WTC11 (cell line): ENCODE measurements at regions not wholly inside any gene's neighbourhood (a gene's known extent, or its start where the extent isn't known, plus 50 kb on each side); places are given as distances from the start of the nearest gene placed in this dataset.

ENCODE experiments used
- ATAC-seq: fragments of 200-7000 bp; cut with Tn5 transposase; 2 replicates; pipeline ENCODE4 v1.10.0; 2021; ENCODE audit warnings: mild to moderate bottlenecking, moderate library complexity
- CTCF ChIA-PET: fragments of 300-600 bp; sonication (Branson Sonifier 250); formaldehyde crosslinking; loops from one replicate; lab custom pipeline; 2021; ENCODE audit warnings: antibody characterized with exemption; lab: Charles Lee
- POLR2A ChIA-PET: fragments of 350-600 bp; sonication (Branson Sonifier 250); formaldehyde crosslinking; loops from one replicate; lab custom pipeline; 2021; ENCODE audit warnings: antibody characterized with exemption; lab: Charles Lee
- DNase-seq: peaks from one replicate; pipeline ENCODE4 v3.0.0; 2021; ENCODE audit warnings: low spot score
- H3K27ac Mint-ChIP-seq: 2 replicates; pipeline ENCODE4 v1.8.0; 2021; ENCODE audit warnings: mixed read lengths
- H3K27me3 Mint-ChIP-seq: 2 replicates; pipeline ENCODE4 v1.8.0; 2021; ENCODE audit warnings: low read depth, mild to moderate bottlenecking, moderate library complexity, mixed read lengths
- H3K36me3 Mint-ChIP-seq: 2 replicates; pipeline ENCODE4 v1.8.0; 2021; ENCODE audit warnings: mixed read lengths
- H3K4me1 Mint-ChIP-seq: 2 replicates; pipeline ENCODE4 v1.8.0; 2022; ENCODE audit warnings: mixed read lengths
- H3K4me3 Mint-ChIP-seq: 2 replicates; pipeline ENCODE4 v1.8.0; 2021; ENCODE audit warnings: mild to moderate bottlenecking, moderate library complexity, mixed read lengths
- H3K9me3 Mint-ChIP-seq: 2 replicates; pipeline ENCODE4 v1.8.0; 2021; ENCODE audit warnings: mixed read lengths
- ERG ChIP-seq: fragments of 250-450 bp; sonication (Bioruptor Pico); IDR thresholded peaks from 2 replicates; pipeline ENCODE4 v1.8.0; 2021; ENCODE audit warnings: mild to moderate bottlenecking
- FOXJ3 ChIP-seq: sonication (generic); formaldehyde crosslinking; IDR thresholded peaks from 2 replicates; pipeline ENCODE4 v1.9.0; 2021; ENCODE audit warnings: missing genetic modification reagents, mild to moderate bottlenecking, borderline replicate concordance
- GRHL2 ChIP-seq: fragments of 250-450 bp; sonication (Bioruptor Pico); IDR thresholded peaks from 2 replicates; pipeline ENCODE4 v1.8.0; 2022; ENCODE audit warnings: mild to moderate bottlenecking, moderate library complexity; ENCODE audit not compliant: insufficient replicate concordance, severe bottlenecking
- IRF1 ChIP-seq: sonication (generic); formaldehyde crosslinking; IDR thresholded peaks from 2 replicates; pipeline ENCODE4 v1.8.0; 2023; ENCODE audit warnings: missing genetic modification reagents
- JAZF1 ChIP-seq: fragments of 250-450 bp; sonication (Bioruptor Pico); IDR thresholded peaks from 2 replicates; pipeline ENCODE4 v1.9.0; 2021; ENCODE audit warnings: moderate library complexity, mild to moderate bottlenecking, inconsistent platforms
- KAT7 ChIP-seq: sonication (generic); formaldehyde crosslinking; IDR thresholded peaks from 2 replicates; pipeline ENCODE4 v1.8.1; 2023; ENCODE audit warnings: missing genetic modification reagents, mild to moderate bottlenecking, borderline replicate concordance
- NR2C2 ChIP-seq: sonication (generic); formaldehyde crosslinking; IDR thresholded peaks from 2 replicates; pipeline ENCODE4 v1.8.0; 2022; ENCODE audit warnings: mild to moderate bottlenecking, missing genetic modification reagents
- OVOL2 ChIP-seq: fragments of 250-450 bp; sonication (Bioruptor Pico); IDR thresholded peaks from 2 replicates; pipeline ENCODE4 v1.9.0; 2021; ENCODE audit warnings: mild to moderate bottlenecking, borderline replicate concordance
- PREB ChIP-seq: sonication (generic); formaldehyde crosslinking; IDR thresholded peaks from 2 replicates; pipeline ENCODE4 v1.8.1; 2022; ENCODE audit warnings: mild to moderate bottlenecking, missing genetic modification reagents, moderate library complexity, borderline replicate concordance
- TEAD1 ChIP-seq: sonication (generic); formaldehyde crosslinking; IDR thresholded peaks from 2 replicates; pipeline ENCODE4 v1.8.0; 2022; ENCODE audit warnings: mild to moderate bottlenecking, missing genetic modification reagents
- ZNF232 ChIP-seq: sonication (generic); formaldehyde crosslinking; IDR thresholded peaks from 2 replicates; pipeline ENCODE4 v1.8.0; 2022; ENCODE audit warnings: mild to moderate bottlenecking, missing genetic modification reagents
- ZNF317 ChIP-seq: sonication (generic); formaldehyde crosslinking; IDR thresholded peaks from 2 replicates; pipeline ENCODE4 v1.8.1; 2023; ENCODE audit warnings: low read depth, mild to moderate bottlenecking, moderate library complexity, missing genetic modification reagents, borderline replicate concordance
- ZNF396 ChIP-seq: fragments of 250-450 bp; sonication (Bioruptor Pico); IDR thresholded peaks from 2 replicates; pipeline ENCODE4 v1.8.0; 2021; ENCODE audit warnings: mild to moderate bottlenecking, moderate library complexity, borderline replicate concordance
- ZNF416 ChIP-seq: fragments of 250-450 bp; sonication (Bioruptor Pico); IDR thresholded peaks from 2 replicates; pipeline ENCODE4 v1.9.0; 2021; ENCODE audit warnings: mild to moderate bottlenecking, inconsistent platforms
- ZNF671 ChIP-seq: fragments of 250-450 bp; sonication (Bioruptor Pico); IDR thresholded peaks from 2 replicates; pipeline ENCODE4 v1.8.0; 2021; ENCODE audit warnings: mild to moderate bottlenecking
- ZSCAN18 ChIP-seq: fragments of 250-450 bp; sonication (Bioruptor Pico); IDR thresholded peaks from 2 replicates; pipeline ENCODE4 v2.1.2; 2022; ENCODE audit warnings: mild to moderate bottlenecking, moderate library complexity
- TF ChIP-seq, protein P1 (sequence below): sonication (generic); formaldehyde crosslinking; IDR thresholded peaks from 2 replicates; pipeline ENCODE4 v1.8.0; 2023; ENCODE audit warnings: missing genetic modification reagents, mild to moderate bottlenecking, borderline replicate concordance
- TF ChIP-seq, protein P2 (sequence below): fragments of 250-450 bp; sonication (Bioruptor Pico); IDR thresholded peaks from 2 replicates; pipeline ENCODE4 v1.9.0; 2021; ENCODE audit warnings: moderate library complexity, mild to moderate bottlenecking, inconsistent platforms, borderline replicate concordance

DNA sequence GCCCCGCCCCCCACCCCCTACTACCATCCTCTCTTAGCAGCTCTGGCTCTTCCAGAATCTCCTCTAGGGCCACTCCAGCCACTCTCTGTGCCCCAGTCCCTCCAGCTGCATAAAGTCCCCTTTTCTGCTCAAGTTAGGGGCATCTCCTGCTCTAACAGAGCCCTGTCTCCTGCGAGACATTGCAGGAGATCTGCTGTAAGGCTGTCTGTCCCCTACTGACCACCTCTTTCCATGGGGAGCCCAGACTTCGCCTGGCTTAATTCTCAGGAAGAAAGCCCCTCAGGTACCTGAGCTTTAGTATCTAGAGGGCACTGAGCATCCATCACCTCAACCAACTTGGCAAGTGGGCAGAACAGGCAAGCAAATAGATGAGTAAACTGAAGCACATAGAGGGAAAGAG is 200.7 kb upstream of the ZMIZ1 start (continued):
- TF ChIP-seq OVOL2 (CRISPR knock-in tag) = no peak
- TF ChIP-seq GRHL2 (CRISPR knock-in tag) = no peak
- no peak for TF ChIP-seq ZNF317

GRCh38 chr10:78868456-78868855 is 200.3 kb upstream of the ZMIZ1 start:
- Mint-ChIP-seq H3K4me1 (no peaks in the 10 kb centered on the region), H3K9me3 (no peaks in the 10 kb centered on the region)
- no peak for ATAC-seq
- TF ChIP-seq ZNF671 (CRISPR knock-in tag) = no peak
- TF ChIP-seq ZNF416 (CRISPR knock-in tag) = no peak
- TF ChIP-seq NR2C2 (CRISPR knock-in tag) = no peak
- TF ChIP-seq FOXJ3 (CRISPR knock-in tag) = no peak
- TF ChIP-seq, protein P1, sequence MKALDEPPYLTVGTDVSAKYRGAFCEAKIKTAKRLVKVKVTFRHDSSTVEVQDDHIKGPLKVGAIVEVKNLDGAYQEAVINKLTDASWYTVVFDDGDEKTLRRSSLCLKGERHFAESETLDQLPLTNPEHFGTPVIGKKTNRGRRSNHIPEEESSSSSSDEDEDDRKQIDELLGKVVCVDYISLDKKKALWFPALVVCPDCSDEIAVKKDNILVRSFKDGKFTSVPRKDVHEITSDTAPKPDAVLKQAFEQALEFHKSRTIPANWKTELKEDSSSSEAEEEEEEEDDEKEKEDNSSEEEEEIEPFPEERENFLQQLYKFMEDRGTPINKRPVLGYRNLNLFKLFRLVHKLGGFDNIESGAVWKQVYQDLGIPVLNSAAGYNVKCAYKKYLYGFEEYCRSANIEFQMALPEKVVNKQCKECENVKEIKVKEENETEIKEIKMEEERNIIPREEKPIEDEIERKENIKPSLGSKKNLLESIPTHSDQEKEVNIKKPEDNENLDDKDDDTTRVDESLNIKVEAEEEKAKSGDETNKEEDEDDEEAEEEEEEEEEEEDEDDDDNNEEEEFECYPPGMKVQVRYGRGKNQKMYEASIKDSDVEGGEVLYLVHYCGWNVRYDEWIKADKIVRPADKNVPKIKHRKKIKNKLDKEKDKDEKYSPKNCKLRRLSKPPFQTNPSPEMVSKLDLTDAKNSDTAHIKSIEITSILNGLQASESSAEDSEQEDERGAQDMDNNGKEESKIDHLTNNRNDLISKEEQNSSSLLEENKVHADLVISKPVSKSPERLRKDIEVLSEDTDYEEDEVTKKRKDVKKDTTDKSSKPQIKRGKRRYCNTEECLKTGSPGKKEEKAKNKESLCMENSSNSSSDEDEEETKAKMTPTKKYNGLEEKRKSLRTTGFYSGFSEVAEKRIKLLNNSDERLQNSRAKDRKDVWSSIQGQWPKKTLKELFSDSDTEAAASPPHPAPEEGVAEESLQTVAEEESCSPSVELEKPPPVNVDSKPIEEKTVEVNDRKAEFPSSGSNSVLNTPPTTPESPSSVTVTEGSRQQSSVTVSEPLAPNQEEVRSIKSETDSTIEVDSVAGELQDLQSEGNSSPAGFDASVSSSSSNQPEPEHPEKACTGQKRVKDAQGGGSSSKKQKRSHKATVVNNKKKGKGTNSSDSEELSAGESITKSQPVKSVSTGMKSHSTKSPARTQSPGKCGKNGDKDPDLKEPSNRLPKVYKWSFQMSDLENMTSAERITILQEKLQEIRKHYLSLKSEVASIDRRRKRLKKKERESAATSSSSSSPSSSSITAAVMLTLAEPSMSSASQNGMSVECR (CRISPR knock-in tag) = no peak
- TF ChIP-seq ZNF232 (CRISPR knock-in tag) = no peak
- TF ChIP-seq KAT7 (CRISPR knock-in tag) = no peak
- no peak for TF ChIP-seq IRF1 (CRISPR knock-in tag)
- TF ChIP-seq PREB = no peak
- no peak for TF ChIP-seq JAZF1 (CRISPR knock-in tag)
- no peak for TF ChIP-seq ZSCAN18 (CRISPR knock-in tag)
- TF ChIP-seq ZNF396 (CRISPR knock-in tag) = no peak
- TF ChIP-seq ERG = no peak
- TF ChIP-seq, protein P2, sequence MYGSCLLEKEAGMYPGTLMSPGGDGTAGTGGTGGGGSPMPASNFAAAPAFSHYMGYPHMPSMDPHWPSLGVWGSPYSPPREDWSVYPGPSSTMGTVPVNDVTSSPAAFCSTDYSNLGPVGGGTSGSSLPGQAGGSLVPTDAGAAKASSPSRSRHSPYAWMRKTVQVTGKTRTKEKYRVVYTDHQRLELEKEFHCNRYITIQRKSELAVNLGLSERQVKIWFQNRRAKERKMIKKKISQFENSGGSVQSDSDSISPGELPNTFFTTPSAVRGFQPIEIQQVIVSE (CRISPR knock-in tag) = no peak
- TF ChIP-seq TEAD1 (CRISPR knock-in tag) = no peak
- TF ChIP-seq, all 79 proteins: peak for 0
- no peaks in the 10 kb centered on the region for H3K36me3 Mint-ChIP-seq
- no peak for DNase-seq
- no peak overlapping the region for H3K4me3 Mint-ChIP-seq
- CTCF ChIA-PET = no interaction called here
- H3K27me3 Mint-ChIP-seq = peaks cover 19% of the 10 kb centered on the region
- no peak overlapping the region for H3K27ac Mint-ChIP-seq
- POLR2A ChIA-PET = no interaction called here
